Ishikawa (cell line): ENCODE measurements at regions not wholly inside any gene's neighbourhood (a gene's known extent, or its start where the extent isn't known, plus 50 kb on each side); places are given as distances from the start of the nearest gene placed in this dataset.

Source experiments
- CEBPB ChIP-seq: IDR thresholded peaks from 2 replicates; pipeline ENCODE4 v1.6.1; 2012
- CREB1 ChIP-seq: IDR thresholded peaks from 2 replicates; pipeline ENCODE4 v1.6.1; 2012; ENCODE audit warnings: low read depth
- EGR1 ChIP-seq: IDR thresholded peaks from 2 replicates; pipeline ENCODE4 v1.6.1; 2012
- EP300 ChIP-seq: IDR thresholded peaks from 2 replicates; pipeline ENCODE4 v1.6.1; 2012; ENCODE audit warnings: borderline replicate concordance
- FOXM1 ChIP-seq: IDR thresholded peaks from 2 replicates; pipeline ENCODE4 v1.6.1; 2012; ENCODE audit warnings: low read depth, borderline replicate concordance
- MAX ChIP-seq: IDR thresholded peaks from 2 replicates; pipeline ENCODE4 v1.6.1; 2012
- NFIC ChIP-seq: IDR thresholded peaks from 2 replicates; pipeline ENCODE4 v1.6.1; 2012
- RAD21 ChIP-seq: IDR thresholded peaks from 2 replicates; pipeline ENCODE4 v1.6.1; 2012; ENCODE audit warnings: low read depth
- REST ChIP-seq: IDR thresholded peaks from 2 replicates; pipeline ENCODE4 v1.6.1; 2012; ENCODE audit warnings: low read depth, mild to moderate bottlenecking
- TAF1 ChIP-seq: IDR thresholded peaks from 2 replicates; pipeline ENCODE4 v1.6.1; 2012; ENCODE audit warnings: low read depth, mild to moderate bottlenecking
- TCF12 ChIP-seq: IDR thresholded peaks from 2 replicates; pipeline ENCODE4 v1.6.1; 2012; ENCODE audit warnings: low read depth
- TEAD4 ChIP-seq: IDR thresholded peaks from 2 replicates; pipeline ENCODE4 v1.6.1; 2012
- YY1 ChIP-seq: IDR thresholded peaks from 2 replicates; pipeline ENCODE4 v1.6.1; 2012; ENCODE audit warnings: low read depth
- ZBTB7A ChIP-seq: IDR thresholded peaks from 2 replicates; pipeline ENCODE4 v1.6.1; 2012; ENCODE audit warnings: low read depth
- TF ChIP-seq, protein P1 (sequence below): IDR thresholded peaks from 2 replicates; pipeline ENCODE4 v1.6.1; 2012

DNA sequence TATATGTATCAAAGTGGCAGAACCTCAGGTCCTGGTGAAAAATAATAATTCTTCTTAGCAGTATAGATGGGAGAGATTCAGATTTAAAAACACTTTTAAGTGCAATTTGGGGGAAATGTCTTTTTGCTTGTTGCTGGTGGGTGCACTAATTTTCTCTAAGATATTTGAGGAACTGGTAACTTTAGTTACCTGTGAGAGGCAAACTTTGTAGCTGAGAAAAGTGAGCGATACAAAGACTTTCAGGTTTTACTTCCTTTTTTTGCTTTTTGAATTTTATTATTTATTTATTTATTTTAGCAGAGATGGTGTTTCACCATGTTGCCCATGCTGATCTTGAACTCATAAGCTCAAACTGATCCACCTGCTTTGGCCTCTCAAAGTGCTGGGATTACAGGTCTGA is 303.1 kb upstream of the PTGER4 start:
- TF ChIP-seq YY1 (no peak), EGR1 (no peak), ZBTB7A (no peak), MAX (no peak), CEBPB (no peak), CREB1 (no peak), RAD21 (no peak), EP300 (no peak), FOXM1 (no peak), TEAD4 (no peak), NFIC (no peak), TAF1 (no peak), TCF12 (no peak), REST (no peak)
- TF ChIP-seq, protein P1, sequence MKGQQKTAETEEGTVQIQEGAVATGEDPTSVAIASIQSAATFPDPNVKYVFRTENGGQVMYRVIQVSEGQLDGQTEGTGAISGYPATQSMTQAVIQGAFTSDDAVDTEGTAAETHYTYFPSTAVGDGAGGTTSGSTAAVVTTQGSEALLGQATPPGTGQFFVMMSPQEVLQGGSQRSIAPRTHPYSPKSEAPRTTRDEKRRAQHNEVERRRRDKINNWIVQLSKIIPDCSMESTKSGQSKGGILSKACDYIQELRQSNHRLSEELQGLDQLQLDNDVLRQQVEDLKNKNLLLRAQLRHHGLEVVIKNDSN, result no peak

- no peak for TF ChIP-seq TEAD4
- no peak for TF ChIP-seq CREB1
- TF ChIP-seq REST, result no peak
- TF ChIP-seq MAX, result no peak
Observed at GRCh38 chr5:40374853-40375252, 304.9 kb upstream of the PTGER4 start.

DNA sequence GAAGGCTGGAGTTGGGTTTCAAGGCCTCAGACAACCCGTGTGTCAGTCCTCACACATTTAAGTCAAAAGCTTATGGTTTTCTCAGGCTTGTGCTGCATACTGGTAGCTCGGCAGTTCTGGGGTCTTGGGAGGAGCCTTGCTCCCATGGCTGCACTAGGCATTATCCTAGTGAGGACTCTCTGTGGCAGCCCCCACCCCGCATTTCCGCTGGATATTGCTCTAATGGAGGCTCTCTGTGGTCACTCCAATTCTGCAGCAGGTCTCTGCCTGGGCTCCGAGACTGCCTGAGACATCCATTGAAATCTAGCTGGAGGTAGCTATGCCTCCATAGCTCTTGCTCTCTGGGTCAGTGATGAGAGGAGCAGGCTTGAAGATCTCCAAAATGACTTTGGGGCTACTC is 311.5 kb upstream of the PTGER4 start:
- TF ChIP-seq MAX (no peak), ZBTB7A (no peak), CEBPB (no peak), YY1 (no peak), TCF12 (no peak), TEAD4 (no peak)

GRCh38 chr5:40367255-40367654 is 312.5 kb upstream of the PTGER4 start:
- no peak for TF ChIP-seq ZBTB7A
- TF ChIP-seq EP300, result no peak
- TF ChIP-seq CEBPB, result no peak
- no peak for TF ChIP-seq TCF12
- TF ChIP-seq YY1, result no peak
- TF ChIP-seq REST, result no peak
- TF ChIP-seq RAD21, result no peak
- TF ChIP-seq MAX, result no peak
- no peak for TF ChIP-seq TAF1
- no peak for TF ChIP-seq CREB1
- no peak for TF ChIP-seq NFIC
- no peak for TF ChIP-seq EGR1
- no peak for TF ChIP-seq FOXM1
- TF ChIP-seq, protein P1, result no peak
- TF ChIP-seq TEAD4, result no peak
